ENCODE measurements at regions not wholly inside any gene's neighbourhood (a gene's known extent, or its start where the extent isn't known, plus 50 kb on each side); places are given as distances from the start of the nearest gene placed in this dataset.

- Mint-ChIP-seq H3K27ac (no peak overlapping the region), H3K4me3 (no peak overlapping the region), H3K4me1 (ENCODE audit: low read depth) (no peaks in the 10 kb centered on the region), H3K27me3 (no peaks in the 10 kb centered on the region), H3K36me3 (ENCODE audit: low read depth) (no peaks in the 10 kb centered on the region), H3K9me3 (no peaks in the 10 kb centered on the region)
- intact Hi-C loops (cut with DNase I, micrococcal nuclease) = no loop called here
- ATAC-seq (ENCODE audit: poor library complexity) (no peak), DNase-seq (no peak)
- Histone ChIP-seq H3K9me3 (ENCODE audit: control insufficient read depth in 1 of 2, insufficient read depth in 1 of 2, low read length in 2 of 2) (no peaks in the 10 kb centered on the region), H3K4me1 (ENCODE audit: insufficient read depth, low read length) (no peaks in the 10 kb centered on the region), H3K27me3 (ENCODE audit: control insufficient read depth in 1 of 2, insufficient read depth in 2 of 2, low read length in 2 of 2) (no peaks in the 10 kb centered on the region), H3K36me3 (ENCODE audit: insufficient read depth, low read length) (no peaks in the 10 kb centered on the region), H3K4me3 (ENCODE audit: low read length) (no peak overlapping the region), H3K27ac (ENCODE audit: low read depth in 1 of 2, low read length in 2 of 2) (no peak overlapping the region)
- TF ChIP-seq CTCF (IDR thresholded peaks at IDR 0.05) = no peak
- POLR2A ChIA-PET = no interaction called here
- CTCF ChIA-PET = no interaction called here
These were observed 192.5 kb downstream of the FAT3 start for GRCh38 chr11:92416971-92417725.

GRCh38 chr11:92423115-92424034, 198.8 kb downstream of the FAT3 start:
- Histone ChIP-seq H3K27me3 (ENCODE audit: control insufficient read depth in 1 of 2, insufficient read depth in 2 of 2, low read length in 2 of 2) (no peaks in the 10 kb centered on the region), H3K4me3 (ENCODE audit: low read length) (no peak overlapping the region), H3K36me3 (ENCODE audit: insufficient read depth, low read length) (no peaks in the 10 kb centered on the region), H3K4me1 (ENCODE audit: insufficient read depth, low read length) (no peaks in the 10 kb centered on the region), H3K9me3 (ENCODE audit: control insufficient read depth in 1 of 2, insufficient read depth in 1 of 2, low read length in 2 of 2) (no peaks in the 10 kb centered on the region), H3K27ac (ENCODE audit: low read depth in 1 of 2, low read length in 2 of 2) (no peak overlapping the region)
- ATAC-seq (ENCODE audit: poor library complexity) (no peak), DNase-seq (no peak)
- ChIA-PET POLR2A (no interaction called here), CTCF (no interaction called here)
- no peak overlapping the region for H3K4me3 Mint-ChIP-seq
- H3K27me3 Mint-ChIP-seq = no peaks in the 10 kb centered on the region
- peaks cover 5% of the 10 kb centered on the region for H3K9me3 Mint-ChIP-seq
- no peak overlapping the region for H3K27ac Mint-ChIP-seq
- H3K36me3 Mint-ChIP-seq (ENCODE audit: low read depth) = no peaks in the 10 kb centered on the region
- H3K4me1 Mint-ChIP-seq (ENCODE audit: low read depth) = no peaks in the 10 kb centered on the region
- intact Hi-C loops (cut with DNase I, micrococcal nuclease) = no loop called here
- no peak for TF ChIP-seq CTCF (IDR thresholded peaks at IDR 0.05)

GRCh38 chr11:92424281-92424680, 199.7 kb downstream of the FAT3 start:
- peaks cover 10% of the 10 kb centered on the region for H3K9me3 Mint-ChIP-seq
- Histone ChIP-seq H3K4me3 (ENCODE audit: low read length) (no peak overlapping the region), H3K4me1 (ENCODE audit: insufficient read depth, low read length) (no peaks in the 10 kb centered on the region), H3K27me3 (ENCODE audit: control insufficient read depth in 1 of 2, insufficient read depth in 2 of 2, low read length in 2 of 2) (no peaks in the 10 kb centered on the region), H3K27ac (ENCODE audit: low read depth in 1 of 2, low read length in 2 of 2) (no peak overlapping the region), H3K36me3 (ENCODE audit: insufficient read depth, low read length) (no peaks in the 10 kb centered on the region), H3K9me3 (ENCODE audit: control insufficient read depth in 1 of 2, insufficient read depth in 1 of 2, low read length in 2 of 2) (no peaks in the 10 kb centered on the region)
- CTCF ChIA-PET = no interaction called here
- H3K27me3 Mint-ChIP-seq = no peaks in the 10 kb centered on the region
- H3K4me3 Mint-ChIP-seq = no peak overlapping the region
- no peaks in the 10 kb centered on the region for H3K36me3 Mint-ChIP-seq (ENCODE audit: low read depth)
- no peak for ATAC-seq (ENCODE audit: poor library complexity)
- POLR2A ChIA-PET = no interaction called here
- DNase-seq = no peak
- intact Hi-C loops (cut with DNase I, micrococcal nuclease) = no loop called here
- no peak for TF ChIP-seq CTCF (IDR thresholded peaks at IDR 0.05)
- H3K27ac Mint-ChIP-seq = no peak overlapping the region
- no peaks in the 10 kb centered on the region for H3K4me1 Mint-ChIP-seq (ENCODE audit: low read depth)
